ENCODE measurements at regions not wholly inside any gene's neighbourhood (a gene's known extent, or its start where the extent isn't known, plus 50 kb on each side); places are given as distances from the start of the nearest gene placed in this dataset.
A peak's percentile ranks its signal among the peaks of the same experiment; 100 is the strongest.

DNA sequence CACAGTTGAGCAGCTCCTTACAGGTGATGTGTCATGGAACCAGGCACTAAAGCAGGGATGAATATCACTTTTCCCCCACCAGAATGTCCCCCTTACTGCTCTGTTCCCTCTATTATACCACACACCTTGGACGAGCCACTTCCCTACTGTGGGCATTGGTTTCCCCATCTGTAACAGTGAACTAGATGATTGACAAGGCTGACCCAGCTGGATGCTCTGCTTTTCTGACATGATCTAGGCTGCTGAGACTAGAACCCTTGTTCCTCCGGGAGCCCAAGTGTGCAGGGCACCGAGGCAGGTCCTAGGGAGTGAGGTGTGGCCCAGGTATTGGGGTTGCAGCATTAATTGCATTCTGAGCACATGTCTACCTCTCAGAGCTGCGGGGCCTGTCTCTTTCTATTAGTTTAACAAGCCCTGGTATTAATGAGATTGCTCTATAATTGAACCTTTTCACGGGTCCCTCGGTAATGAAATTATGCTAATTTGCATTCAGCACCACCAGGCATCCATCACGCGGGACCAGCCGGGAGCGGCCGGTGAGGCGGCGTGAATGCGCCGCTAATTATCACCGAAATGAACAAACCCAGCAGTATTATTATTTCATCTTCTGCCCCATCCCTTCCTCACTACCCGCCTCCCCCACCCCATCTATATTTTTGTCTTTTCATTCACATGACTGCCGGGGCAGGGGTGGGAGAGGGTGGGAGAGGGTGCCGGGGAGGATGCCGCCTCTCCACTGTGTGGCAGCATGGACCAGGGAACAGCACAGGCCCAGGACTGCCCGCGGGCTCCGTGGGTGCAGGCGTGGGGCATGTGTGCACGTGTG, 121.1 kb downstream of the CYLD start:
- FAIRE-seq, result no peak
- H3K9ac ChIP-seq (replicated peaks in 1 of 4; ENCODE audit: extremely low read depth in 1 of 4, low read depth in 3 of 4, low read length in 3 of 4), result no peak overlapping the region
- no peak overlapping the region for H2AK5ac ChIP-seq (ENCODE audit: low read depth, low read length)
- no peaks in the 10 kb centered on the region for H3K9me3 ChIP-seq (ENCODE audit: insufficient read depth in 2 of 2, low read depth in 1 of 2, low read length in 1 of 2)
- H2BK20ac ChIP-seq (ENCODE audit: low read length), result no peak overlapping the region
- POLR2A ChIA-PET (ENCODE audit: partially characterized antibody), result no interaction called here
- H3K56ac ChIP-seq (replicated peaks; ENCODE audit: insufficient read length, low read depth, low read length), result no peak overlapping the region
- no peaks in the 10 kb centered on the region for H3K23me2 ChIP-seq (ENCODE audit: low read depth, low read length)
- no peaks in the 10 kb centered on the region for H3K79me1 ChIP-seq (ENCODE audit: low read depth, low read length)
- no peak overlapping the region for H3K4me3 ChIP-seq (ENCODE audit: extremely low read depth in 1 of 4, insufficient read depth in 2 of 4, low read depth in 3 of 4, low read length in 4 of 4)
- H3K4me1 ChIP-seq (replicated peaks in 1 of 4; ENCODE audit: control insufficient read depth in 3 of 4, insufficient read depth in 4 of 4, low read length in 3 of 4), result no peaks in the 10 kb centered on the region
- TF ChIP-seq BCL11A (IDR thresholded peaks at IDR 0.05; ENCODE audit: low read depth in 2 of 2, low read length in 2 of 2) (no peak), YY1 (IDR thresholded peaks at IDR 0.05; ENCODE audit: low read depth, low read length) (no peak), SP2 (IDR thresholded peaks at IDR 0.05; ENCODE audit: low read length) (no peak), CTCF (IDR thresholded peaks at IDR 0.05; ENCODE audit: control extremely low read depth in 1 of 3, insufficient read depth in 1 of 3, low read depth in 1 of 3, low read length in 3 of 3) (peak; percentile 8 to 39 (median 16); a peak in 2 of 4 replicates), ASH2L (IDR thresholded peaks at IDR 0.05; ENCODE audit: low read length) (no peak), RAD21 (IDR thresholded peaks at IDR 0.05 in 1 of 2, conservative IDR thresholded peaks at IDR 0.05 in 1 of 2; ENCODE audit: low read depth in 2 of 2, low read length in 2 of 2) (peak; percentile 57 to 63)
- H4K20me1 ChIP-seq (replicated peaks in 1 of 2; ENCODE audit: control insufficient read depth in 1 of 2, insufficient read depth in 2 of 2, low read length in 2 of 2), result no peaks in the 10 kb centered on the region
- H4K5ac ChIP-seq (ENCODE audit: insufficient read length, low read depth, low read length), result no peak overlapping the region
- 0 out of 2 replicates have a peak overlapping the region, but pooled peaks have one; percentile 50 for H2BK12ac ChIP-seq (ENCODE audit: low read depth, low read length)
- no peak overlapping the region for H3K14ac ChIP-seq (ENCODE audit: insufficient read length)
- no peaks in the 10 kb centered on the region for H3K27me3 ChIP-seq (replicated peaks in 1 of 4; ENCODE audit: control insufficient read depth in 3 of 4, extremely low read depth in 1 of 4, insufficient read depth in 3 of 4, low read length in 3 of 4)
- CTCF ChIA-PET (ENCODE audit: partially characterized antibody), result interaction anchor here (0.6 kb wide), 1 partner anchor 945 kb away, joined by 3 read pairs; no protein-coding TSS in a partner anchor
- H2BK15ac ChIP-seq (ENCODE audit: low read length), result no peak overlapping the region
- no peak overlapping the region for H4K91ac ChIP-seq (replicated peaks; ENCODE audit: insufficient read length, low read length)
- no peak overlapping the region for H2BK120ac ChIP-seq (replicated peaks; ENCODE audit: low read depth, low read length)
- no peaks in the 10 kb centered on the region for H3K79me2 ChIP-seq (ENCODE audit: control insufficient read depth in 1 of 2, insufficient read depth in 2 of 2, low read length in 2 of 2)
- no peak overlapping the region for H2BK5ac ChIP-seq (ENCODE audit: low read depth, low read length)
- H4K8ac ChIP-seq (ENCODE audit: extremely low read depth, insufficient read depth, low read length), result no peak overlapping the region
- H3K4ac ChIP-seq (replicated peaks; ENCODE audit: insufficient read length, low read depth, low read length), result no peak overlapping the region
- 91 to 100% methylated on average over 1 to 21 of the region's 25 CpGs for WGBS, 2 experiments (ENCODE audit: extremely low coverage in 1 of 2, insufficient coverage in 1 of 2, insufficient read length in 1 of 2, insufficient replicate concordance in 2 of 2, low coverage in 1 of 2, low lambda C conversion rate in 2 of 2, missing lambda C conversion rate in 1 of 2)
- H3K23ac ChIP-seq (ENCODE audit: insufficient read length), result no peak overlapping the region
- no peak overlapping the region for H3K18ac ChIP-seq (ENCODE audit: extremely low read depth, low read length)
- H2AFZ ChIP-seq (ENCODE audit: low read length), result no peak overlapping the region
- H3K27ac ChIP-seq (ENCODE audit: low read depth, low read length), result no peak overlapping the region
- H3K36me3 ChIP-seq (ENCODE audit: control insufficient read depth in 2 of 4, insufficient read depth in 4 of 4, low read length in 3 of 4), result no peaks in the 10 kb centered on the region
- no peak overlapping the region for H3K4me2 ChIP-seq (ENCODE audit: insufficient read depth in 1 of 2, low read depth in 2 of 2, low read length in 2 of 2)
- DNase-seq (ENCODE audit: low read depth in 1 of 2, low spot score in 2 of 2), result peak in 1 of 2 experiments; percentile 31
